ENCODE measurements at regions not wholly inside any gene's neighbourhood (a gene's known extent, or its start where the extent isn't known, plus 50 kb on each side); places are given as distances from the start of the nearest gene placed in this dataset.

DNA sequence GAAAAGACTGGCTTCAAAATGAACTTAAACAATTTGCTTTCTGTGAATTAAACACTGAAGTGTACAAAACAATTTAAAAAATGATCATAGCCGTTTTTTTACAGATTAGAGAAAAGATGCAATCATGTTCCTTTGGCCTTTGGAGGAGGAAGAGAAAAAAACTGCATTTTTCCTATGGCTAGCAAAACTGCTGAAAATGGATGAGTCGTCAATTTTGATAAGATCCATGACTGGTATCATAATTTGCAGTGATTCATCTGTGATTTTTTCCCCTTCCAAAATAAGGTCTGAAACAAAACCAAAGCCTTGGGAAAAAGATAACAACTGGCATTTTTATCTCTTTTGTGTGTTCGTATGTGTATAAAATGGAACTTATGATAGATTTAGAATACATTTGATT is 255.6 kb upstream of the SATB1 start:
- Histone ChIP-seq H3K4me3 (no peak overlapping the region), H3K4me1 (no peaks in the 10 kb centered on the region), H3K36me3 (no peaks in the 10 kb centered on the region), H3K27ac (no peak overlapping the region), H3K9me3 (no peaks in the 10 kb centered on the region), H3K27me3 (no peaks in the 10 kb centered on the region)
- no peak for DNase-seq (ENCODE audit: extremely low spot score in 2 of 2)
- TF ChIP-seq, protein P1, sequence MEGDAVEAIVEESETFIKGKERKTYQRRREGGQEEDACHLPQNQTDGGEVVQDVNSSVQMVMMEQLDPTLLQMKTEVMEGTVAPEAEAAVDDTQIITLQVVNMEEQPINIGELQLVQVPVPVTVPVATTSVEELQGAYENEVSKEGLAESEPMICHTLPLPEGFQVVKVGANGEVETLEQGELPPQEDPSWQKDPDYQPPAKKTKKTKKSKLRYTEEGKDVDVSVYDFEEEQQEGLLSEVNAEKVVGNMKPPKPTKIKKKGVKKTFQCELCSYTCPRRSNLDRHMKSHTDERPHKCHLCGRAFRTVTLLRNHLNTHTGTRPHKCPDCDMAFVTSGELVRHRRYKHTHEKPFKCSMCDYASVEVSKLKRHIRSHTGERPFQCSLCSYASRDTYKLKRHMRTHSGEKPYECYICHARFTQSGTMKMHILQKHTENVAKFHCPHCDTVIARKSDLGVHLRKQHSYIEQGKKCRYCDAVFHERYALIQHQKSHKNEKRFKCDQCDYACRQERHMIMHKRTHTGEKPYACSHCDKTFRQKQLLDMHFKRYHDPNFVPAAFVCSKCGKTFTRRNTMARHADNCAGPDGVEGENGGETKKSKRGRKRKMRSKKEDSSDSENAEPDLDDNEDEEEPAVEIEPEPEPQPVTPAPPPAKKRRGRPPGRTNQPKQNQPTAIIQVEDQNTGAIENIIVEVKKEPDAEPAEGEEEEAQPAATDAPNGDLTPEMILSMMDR (IDR thresholded peaks at IDR 0.05), result no peak
- intact Hi-C loops (cut with DNase I), result no loop called here

DNA sequence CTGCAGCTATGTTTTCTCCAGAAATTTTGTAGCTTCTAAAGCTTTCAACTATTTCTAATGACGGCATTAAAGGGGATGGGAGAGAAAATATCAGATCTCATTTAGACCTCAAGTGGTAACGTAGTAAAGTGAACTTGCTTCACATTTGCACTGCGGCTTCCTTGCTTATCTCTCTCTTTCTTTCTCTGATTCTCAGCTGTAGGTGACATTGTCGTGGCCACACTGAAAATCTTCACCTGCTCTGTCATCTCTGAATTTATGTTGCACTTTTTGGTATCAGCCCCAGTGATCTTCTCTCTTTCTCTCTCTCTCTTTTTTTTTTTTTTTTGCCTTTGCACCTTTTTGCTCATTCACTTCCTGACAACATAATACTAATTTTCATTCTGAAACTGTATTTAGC is 254.1 kb upstream of the SATB1 start:
- Histone ChIP-seq H3K27ac (no peak overlapping the region), H3K36me3 (no peaks in the 10 kb centered on the region), H3K27me3 (no peaks in the 10 kb centered on the region), H3K9me3 (no peaks in the 10 kb centered on the region), H3K4me3 (no peak overlapping the region), H3K4me1 (no peaks in the 10 kb centered on the region)
- intact Hi-C loops (cut with DNase I), result no loop called here
- TF ChIP-seq POLR2A (IDR thresholded peaks at IDR 0.05), result no peak
- TF ChIP-seq, protein P1 (IDR thresholded peaks at IDR 0.05), result no peak
- no peak for TF ChIP-seq POLR2AphosphoS5 (IDR thresholded peaks at IDR 0.05; ENCODE audit: insufficient read depth in 1 of 2, low read depth in 1 of 2)
- no peak for DNase-seq (ENCODE audit: extremely low spot score in 2 of 2)

DNA sequence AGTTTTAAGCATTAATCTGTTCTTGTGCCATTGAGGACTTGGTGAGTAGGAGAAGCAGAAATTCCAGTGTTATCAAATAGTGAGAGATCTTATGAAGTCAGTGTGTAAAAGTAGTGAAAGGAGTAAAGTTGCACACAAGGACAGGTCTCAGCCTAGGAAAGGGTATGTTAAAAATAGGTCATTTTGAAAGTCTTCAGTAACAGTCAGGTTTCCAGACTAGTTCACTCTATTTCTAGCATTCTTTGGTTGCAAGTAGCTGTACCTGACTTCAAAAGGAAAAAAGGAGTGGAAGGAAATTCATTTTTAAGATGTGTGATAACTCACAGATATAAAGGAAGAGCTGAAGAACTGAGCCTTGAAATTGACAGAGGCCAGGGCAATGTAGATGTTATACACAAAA is 250.1 kb upstream of the SATB1 start:
- Histone ChIP-seq H3K4me1 (no peaks in the 10 kb centered on the region), H3K9me3 (no peaks in the 10 kb centered on the region), H3K4me3 (no peak overlapping the region), H3K27me3 (no peaks in the 10 kb centered on the region), H3K27ac (no peak overlapping the region), H3K36me3 (no peaks in the 10 kb centered on the region)
- TF ChIP-seq POLR2AphosphoS5 (IDR thresholded peaks at IDR 0.05; ENCODE audit: insufficient read depth in 1 of 2, low read depth in 1 of 2) (no peak), POLR2A (IDR thresholded peaks at IDR 0.05) (no peak)
- TF ChIP-seq, protein P1 (IDR thresholded peaks at IDR 0.05), result no peak
- intact Hi-C loops (cut with DNase I), result no loop called here
- DNase-seq (ENCODE audit: extremely low spot score in 2 of 2), result no peak

DNA sequence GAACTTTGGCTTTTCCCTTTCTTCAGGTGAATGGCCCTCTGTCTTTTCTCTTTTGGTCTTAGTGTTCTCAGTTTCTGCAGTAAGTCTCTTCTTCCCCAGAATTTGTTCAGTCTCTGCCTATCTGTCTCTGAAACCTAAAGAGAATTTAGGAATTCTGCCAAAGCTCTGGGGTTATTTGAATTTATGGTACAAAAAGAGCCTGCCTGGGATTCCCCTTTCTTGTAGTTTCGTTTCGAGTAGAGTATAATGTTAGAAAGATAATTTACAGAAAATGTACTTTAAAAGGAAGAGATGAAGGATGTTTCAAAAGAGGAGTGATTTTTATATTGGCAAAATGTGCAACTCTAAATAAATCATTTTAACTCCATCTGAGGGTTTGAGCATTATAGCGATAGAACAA is 247.4 kb upstream of the SATB1 start:
- H3K27me3 ChIP-seq, result no peaks in the 10 kb centered on the region
- H3K9me3 ChIP-seq, result no peaks in the 10 kb centered on the region
- DNase-seq (ENCODE audit: extremely low spot score in 2 of 2), result no peak
- H3K36me3 ChIP-seq, result no peaks in the 10 kb centered on the region
- H3K27ac ChIP-seq, result no peak overlapping the region
- H3K4me3 ChIP-seq, result no peak overlapping the region
- intact Hi-C loops (cut with DNase I), result no loop called here
- H3K4me1 ChIP-seq, result no peaks in the 10 kb centered on the region
- TF ChIP-seq, protein P1 (IDR thresholded peaks at IDR 0.05), result no peak
- TF ChIP-seq POLR2AphosphoS5 (IDR thresholded peaks at IDR 0.05; ENCODE audit: insufficient read depth in 1 of 2, low read depth in 1 of 2) (no peak), POLR2A (IDR thresholded peaks at IDR 0.05) (no peak)

DNA sequence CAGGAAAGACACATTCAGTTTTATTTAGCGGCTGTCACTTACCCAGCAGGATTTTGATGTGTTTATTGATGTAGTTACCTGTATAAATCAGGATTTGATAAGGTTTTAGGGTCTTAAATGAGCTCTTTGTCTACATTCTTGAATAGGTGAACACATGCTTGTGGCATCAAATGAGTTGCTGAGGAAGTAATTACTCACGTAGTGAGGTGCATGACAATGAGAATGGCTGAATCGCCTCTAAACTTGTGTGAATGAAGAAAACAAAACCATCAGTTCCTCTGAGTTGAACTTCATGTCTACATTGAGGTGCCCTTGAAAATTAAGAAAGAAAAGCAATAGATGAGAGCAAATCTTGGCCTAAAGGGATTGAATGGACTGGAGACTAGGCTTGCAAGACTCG is 245.6 kb upstream of the SATB1 start:
- no peak overlapping the region for H3K27ac ChIP-seq
- no peak overlapping the region for H3K4me3 ChIP-seq
- H3K36me3 ChIP-seq, result no peaks in the 10 kb centered on the region
- DNase-seq (ENCODE audit: extremely low spot score in 2 of 2), result no peak
- H3K4me1 ChIP-seq, result no peaks in the 10 kb centered on the region
- H3K9me3 ChIP-seq, result no peaks in the 10 kb centered on the region
- TF ChIP-seq POLR2AphosphoS5 (IDR thresholded peaks at IDR 0.05; ENCODE audit: insufficient read depth in 1 of 2, low read depth in 1 of 2) (no peak), POLR2A (IDR thresholded peaks at IDR 0.05) (no peak)
- TF ChIP-seq, protein P1 (IDR thresholded peaks at IDR 0.05), result no peak
- intact Hi-C loops (cut with DNase I), result no loop called here
- H3K27me3 ChIP-seq, result no peaks in the 10 kb centered on the region

Data from vagina (tissue), 2 donors.